DMS153 (cell line): ENCODE measurements at regions not wholly inside any gene's neighbourhood (a gene's known extent, or its start where the extent isn't known, plus 50 kb on each side); places are given as distances from the start of the nearest gene placed in this dataset.
"Not testable (repeated sequence)": the region's sequence is repeated elsewhere in the genome, so short reads cannot be mapped to it uniquely, and the experiment has no call there.

Experiments used
- DNase-seq: peaks from one replicate; lab custom pipeline; 2025; lab: John Stamatoyannopoulos, UW

- DNase-seq = no peak
Measured at GRCh38 chr13:75178436-75178835, 303.5 kb downstream of the TBC1D4 start.

DNA sequence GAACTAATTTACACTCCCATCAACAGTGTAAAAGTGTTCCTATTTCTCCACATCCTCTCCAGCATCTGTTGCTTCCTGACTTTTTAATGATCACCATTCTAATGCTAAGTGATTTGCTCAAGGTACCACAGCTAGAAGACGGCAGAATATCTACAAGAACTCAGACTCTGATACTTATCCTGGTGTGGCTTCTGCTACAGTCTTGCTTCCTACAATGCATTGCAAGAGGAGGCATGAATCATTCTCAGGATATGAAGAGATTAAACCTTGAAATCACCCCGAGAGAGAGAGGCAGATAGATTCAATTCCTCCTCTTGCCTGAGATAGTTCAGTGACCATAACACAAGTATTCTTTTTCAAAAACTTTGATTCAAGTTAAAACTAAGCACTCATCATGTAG lies 306.4 kb downstream of the TBC1D4 start:
- DNase-seq = no peak

DNA sequence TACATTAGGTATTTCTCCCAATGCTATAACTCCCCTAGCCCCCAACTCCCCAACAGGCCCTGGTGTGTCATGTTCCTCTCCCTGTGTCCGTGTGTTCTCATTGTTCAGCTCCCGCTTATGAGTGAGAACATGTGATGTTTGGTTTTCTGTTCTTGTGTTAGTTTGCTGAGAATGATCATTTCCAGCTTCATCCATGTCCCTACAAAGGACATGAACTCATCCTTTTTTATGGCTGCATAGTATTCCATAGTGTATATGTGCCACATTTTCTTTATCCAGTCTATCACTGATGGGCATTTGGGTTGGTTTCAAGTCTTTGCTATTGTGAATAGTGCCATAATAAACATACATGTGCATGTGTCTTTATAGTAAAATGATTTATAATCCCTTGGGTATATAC lies 306.9 kb downstream of the TBC1D4 start:
- not testable (repeated sequence) for DNase-seq

GRCh38 chr13:75174481-75174880 lies 307.5 kb downstream of the TBC1D4 start:
- no peak for DNase-seq

GRCh38 chr13:75173457-75174356 lies 308.3 kb downstream of the TBC1D4 start:
- DNase-seq = peak; percentile 20

DNA sequence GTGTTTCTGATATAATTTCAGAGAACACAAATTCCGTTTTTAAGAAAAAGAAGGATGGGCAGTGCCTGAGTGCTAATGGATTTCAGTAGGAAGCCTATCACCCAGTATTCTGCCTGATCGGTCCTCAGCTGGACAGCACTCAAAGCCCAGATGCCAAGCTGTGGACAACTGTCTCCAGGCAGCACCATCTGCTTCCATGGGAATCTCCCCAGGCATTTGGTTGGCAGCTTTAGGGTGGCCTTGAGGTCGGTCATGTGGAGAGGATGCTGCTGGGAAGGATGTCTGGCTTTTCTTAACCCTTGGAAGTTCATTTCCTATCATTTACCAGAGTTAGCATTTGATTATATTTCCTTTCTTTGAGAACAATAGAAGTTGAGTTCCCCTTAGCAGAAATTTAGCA lies 311.7 kb downstream of the TBC1D4 start:
- DNase-seq = no peak

- DNase-seq = no peak
Measured at GRCh38 chr13:75165543-75166230, 316.3 kb downstream of the TBC1D4 start.

DNA sequence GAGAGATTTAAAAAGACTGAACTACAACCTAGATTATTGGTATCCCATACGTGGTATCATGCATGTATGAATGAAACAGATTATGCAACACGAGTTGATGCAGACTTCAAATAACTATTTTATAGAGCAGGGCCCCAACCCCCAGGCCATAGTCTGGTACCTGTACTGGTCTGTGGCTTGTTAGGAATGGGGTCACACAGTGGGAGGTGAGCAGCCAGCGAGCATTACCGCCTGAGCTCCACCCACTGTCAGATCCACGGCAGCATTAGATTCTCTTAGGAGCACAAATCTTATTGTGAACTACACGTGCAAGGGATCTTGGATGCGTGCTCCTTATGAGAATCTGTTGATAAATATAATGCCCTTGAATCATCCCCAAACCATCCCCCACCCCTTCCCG lies 320.2 kb downstream of the TBC1D4 start:
- DNase-seq = no peak

- DNase-seq = no peak
Measured at GRCh38 chr13:75160984-75161383, 321.0 kb downstream of the TBC1D4 start.

DNA sequence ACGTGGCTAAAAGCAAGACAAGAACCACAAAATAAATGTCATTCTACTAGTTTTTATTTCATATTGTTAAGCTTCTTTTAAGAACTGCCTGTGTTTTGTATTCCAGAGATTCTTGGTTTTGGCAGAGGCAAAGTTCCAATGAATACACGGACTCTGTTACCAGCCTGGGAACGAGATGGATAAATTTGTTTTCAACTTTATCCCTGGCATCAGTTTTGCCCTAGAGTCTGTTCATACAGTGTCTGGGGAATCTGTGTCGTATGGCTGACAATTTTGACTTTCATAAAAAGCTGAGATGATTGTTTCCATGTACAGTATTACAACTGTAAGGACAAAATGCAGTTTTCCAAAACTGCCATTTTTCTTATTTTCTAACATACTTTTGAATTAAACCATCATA lies 327.6 kb downstream of the TBC1D4 start:
- no peak for DNase-seq

DNA sequence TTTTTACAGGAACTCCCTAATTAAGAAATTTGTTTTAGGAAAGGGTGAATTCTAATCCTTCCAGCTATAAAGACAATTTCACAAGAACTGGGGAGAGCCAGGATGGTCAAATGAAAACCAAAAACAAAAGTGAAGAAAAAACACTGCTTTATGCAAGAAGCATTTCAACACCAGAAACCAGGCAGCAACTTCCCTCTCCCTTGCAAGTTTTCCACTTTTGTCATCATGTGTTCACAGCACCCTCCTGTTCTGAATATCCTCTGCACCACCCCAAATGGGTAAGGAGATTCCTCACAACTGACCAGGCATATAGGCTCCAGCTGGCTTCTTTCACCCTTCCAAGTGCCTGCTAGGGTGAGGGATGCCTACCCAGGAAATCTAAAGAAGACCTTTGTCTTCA lies 328.1 kb downstream of the TBC1D4 start:
- no peak for DNase-seq

DNA sequence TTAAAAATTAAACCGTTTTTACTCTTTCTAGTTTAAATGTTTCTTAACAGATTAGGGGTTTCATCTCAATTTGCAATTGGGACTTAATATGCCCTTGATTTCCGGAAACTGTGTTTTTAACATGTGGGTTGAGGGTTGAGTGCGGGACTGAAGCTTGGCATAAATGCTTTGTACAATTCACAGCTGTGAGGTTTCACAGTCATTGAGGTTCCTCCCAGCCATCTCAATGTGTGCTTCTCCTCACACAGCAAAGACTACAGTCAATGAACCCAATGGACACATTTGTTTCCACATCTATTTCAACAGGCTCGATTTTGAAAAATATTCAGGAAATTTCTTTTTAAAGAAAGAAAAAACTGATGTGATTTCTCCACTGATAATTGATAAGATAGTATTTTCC lies 328.6 kb downstream of the TBC1D4 start:
- no peak for DNase-seq

- no peak for DNase-seq
Measured at GRCh38 chr13:75151081-75151643, 330.8 kb downstream of the TBC1D4 start.

DNA sequence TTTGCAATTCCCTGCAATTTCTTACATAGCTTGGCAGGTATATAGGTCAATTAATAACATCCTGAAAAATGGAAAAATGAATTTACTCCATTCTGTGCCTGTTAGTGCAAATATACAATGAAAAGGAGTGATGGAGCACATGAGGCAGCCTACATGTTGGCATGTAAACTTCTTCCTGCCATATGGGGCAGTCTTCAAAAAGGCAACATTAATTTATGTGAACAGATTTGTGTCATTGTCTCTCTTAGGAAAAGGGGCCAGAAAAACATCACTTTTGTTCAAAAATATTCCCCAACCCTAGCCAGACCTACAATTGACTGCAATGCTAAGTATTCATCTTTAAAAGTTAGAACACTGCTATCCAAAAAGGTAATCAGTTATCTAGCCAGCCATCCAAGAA lies 332.2 kb downstream of the TBC1D4 start:
- DNase-seq = no peak

DNA sequence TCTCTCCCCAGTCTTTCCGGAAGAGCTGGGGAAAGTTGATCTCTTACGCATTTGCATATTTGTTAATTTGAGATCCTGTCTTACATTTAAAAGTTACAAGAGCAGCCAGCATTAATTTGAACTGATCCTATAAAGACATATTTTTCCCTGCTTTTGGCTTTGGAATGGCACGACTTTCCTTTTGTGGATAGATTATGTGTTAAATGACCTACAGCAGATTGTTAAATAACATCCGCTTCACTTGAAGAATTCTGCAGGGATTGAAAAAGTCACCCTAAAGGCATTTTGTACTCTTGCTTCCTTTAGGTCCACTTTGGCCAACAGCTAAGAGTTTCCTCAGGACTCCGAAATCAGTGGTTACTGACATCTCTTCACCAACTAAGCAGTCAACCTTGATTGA lies 334.0 kb downstream of the TBC1D4 start:
- no peak for DNase-seq

- DNase-seq = no peak
Measured at GRCh38 chr13:75146436-75146835, 335.5 kb downstream of the TBC1D4 start.

DNA sequence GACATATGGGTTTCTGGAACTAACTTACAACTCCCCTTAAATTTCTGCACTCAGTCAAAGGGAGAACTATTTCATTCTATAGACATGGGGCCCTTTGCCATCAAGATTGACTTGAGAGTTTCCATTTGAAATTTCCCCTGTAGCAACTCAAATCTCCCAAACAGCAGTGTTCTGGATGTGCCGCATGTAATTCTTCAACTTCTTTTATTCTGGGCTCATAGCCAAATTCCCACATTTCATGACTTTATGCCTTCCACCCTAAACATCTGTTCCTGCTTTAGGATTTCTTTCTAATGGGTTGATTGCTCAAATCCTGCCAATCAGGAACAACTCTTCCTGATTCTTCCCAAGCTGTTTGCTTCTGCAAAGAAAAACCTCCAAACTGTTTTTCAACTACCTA lies 336.0 kb downstream of the TBC1D4 start:
- DNase-seq = no peak

GRCh38 chr13:75139291-75139690 lies 342.7 kb downstream of the TBC1D4 start:
- DNase-seq = no peak

- DNase-seq = no peak
Measured at GRCh38 chr13:75137911-75138571, 343.9 kb downstream of the TBC1D4 start.

DNA sequence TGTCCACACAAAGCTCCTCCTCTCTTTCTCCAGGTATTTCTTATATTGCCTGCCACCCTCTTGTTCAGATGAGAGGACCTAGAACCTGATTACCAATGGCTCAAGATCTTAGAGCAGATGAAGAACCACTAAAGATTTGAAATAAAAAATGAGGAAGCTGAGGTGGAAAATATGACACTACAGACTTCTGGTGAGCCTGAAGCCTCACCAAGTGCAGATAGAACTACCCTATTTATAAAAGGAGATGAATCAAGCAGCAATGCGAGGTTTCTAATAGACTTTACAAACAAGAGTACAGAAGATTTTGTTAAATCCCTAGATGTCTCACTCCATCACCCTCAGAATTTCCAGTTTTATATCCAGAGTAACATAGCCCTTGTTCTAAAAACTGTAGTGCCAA lies 345.8 kb downstream of the TBC1D4 start:
- no peak for DNase-seq

- no peak for DNase-seq
Measured at GRCh38 chr13:75135325-75135825, 346.6 kb downstream of the TBC1D4 start.
